Upper lobe of left lung (tissue), 6 donors: ENCODE measurements at regions not wholly inside any gene's neighbourhood (a gene's known extent, or its start where the extent isn't known, plus 50 kb on each side); places are given as distances from the start of the nearest gene placed in this dataset.

Experiments used
- ATAC-seq, 2 donors: fragments of 200-7000 bp; cut with Tn5 transposase; one replicate each; pipeline ENCODE4 v1.9.1; 2022; ENCODE audit warnings: mild to moderate bottlenecking in 2 of 2, moderate library complexity in 2 of 2; ENCODE audit not compliant: low FRiP score in 2 of 2
- DNase-seq, 2 donors: peaks; one replicate each; pipeline ENCODE4 v3.0.0-alpha.2; 2019 to 2020
- H3K27ac ChIP-seq, 4 donors: fragments of 200-600 bp; sonication (generic); one replicate each; pipeline ENCODE4 v1.5.1; 2016 to 2019
- H3K27me3 ChIP-seq, 4 donors: fragments of 200-600 bp; sonication (generic); one replicate each; pipeline ENCODE4 v1.5.1; 2017 to 2019
- H3K36me3 ChIP-seq, 4 donors: fragments of 200-600 bp; sonication (generic); one replicate each; pipeline ENCODE4 v1.5.1; 2016 to 2019
- H3K4me1 ChIP-seq, 4 donors: fragments of 200-600 bp; sonication (generic); one replicate each; pipeline ENCODE4 v1.5.1; 2018 to 2019
- H3K4me3 ChIP-seq, 4 donors: fragments of 200-600 bp; sonication (generic); one replicate each; pipeline ENCODE4 v1.5.1; 2017 to 2019; ENCODE audit warnings: mild to moderate bottlenecking in 2 of 4, moderate library complexity in 1 of 4
- H3K9me3 ChIP-seq, 4 donors: fragments of 200-600 bp; sonication (generic); one replicate each; pipeline ENCODE4 v1.5.1; 2018 to 2019
- EP300 ChIP-seq, 4 donors: sonication (generic); formaldehyde crosslinking; IDR thresholded peaks; one replicate each; pipeline ENCODE4 v1.5.1; 2017; ENCODE audit warnings: antibody characterized with exemption in 4 of 4, control low read depth in 2 of 4
- POLR2A ChIP-seq, 4 donors: fragments of 450-650 bp; IDR thresholded peaks; one replicate each; pipeline ENCODE4 v1.5.1; 2016 to 2017; ENCODE audit warnings: antibody characterized with exemption in 4 of 4, mild to moderate bottlenecking in 2 of 4
- POLR2AphosphoS5 ChIP-seq, 2 donors: sonication (generic); formaldehyde crosslinking; IDR thresholded peaks; one replicate each; pipeline ENCODE4 v1.5.1; 2017; ENCODE audit warnings: antibody characterized with exemption in 2 of 2
- WGBS, 2 donors: methylation state at CpG; one replicate each; pipeline ENCODE4 v1.1.5; 2017 to 2018; 5-methylcytosine and 5-hydroxymethylcytosine counted together
- TF ChIP-seq, protein P1 (sequence below), 6 experiments: fragments of 450-650 bp in 4 of 6; fragments of 200-600 bp in 2 of 6; sonication (generic) in 2 of 6; IDR thresholded peaks; one replicate each; pipeline ENCODE4 v1.5.1; 2016 to 2019; ENCODE audit warnings: antibody characterized with exemption in 6 of 6
- donor health status: DM: no; HTN: no; CAD: no; lungs with moderate emphysema.
- donor health status: DM: no; HTN: yes; CAD: no; lungs with severe emphysema.

DNA sequence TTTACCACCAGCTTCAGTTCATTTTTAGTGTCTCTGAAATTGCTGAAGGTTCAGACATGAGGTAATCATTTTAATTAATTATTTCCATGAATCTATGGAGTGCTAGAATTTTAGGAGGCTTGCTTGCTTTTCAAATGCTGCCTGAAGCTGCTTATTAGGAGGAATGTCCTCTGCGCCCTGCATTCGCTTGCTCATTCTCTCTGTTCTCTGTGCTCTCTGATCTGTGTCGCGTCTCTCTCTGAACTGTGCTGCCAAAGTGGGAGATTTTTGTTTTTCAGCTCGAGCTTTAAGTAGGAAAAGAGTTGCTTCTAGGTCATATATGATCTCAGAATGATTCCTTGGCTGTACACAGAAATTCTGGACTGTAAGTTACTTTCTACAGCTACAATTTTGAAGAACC lies 101.7 kb upstream of the PRR16 start:
- H3K36me3 ChIP-seq: no peaks in the 10 kb centered on the region
- WGBS, 2 donors: 86 to 87% methylated on average over 5 of the region's 5 CpGs
- TF ChIP-seq, protein P1, sequence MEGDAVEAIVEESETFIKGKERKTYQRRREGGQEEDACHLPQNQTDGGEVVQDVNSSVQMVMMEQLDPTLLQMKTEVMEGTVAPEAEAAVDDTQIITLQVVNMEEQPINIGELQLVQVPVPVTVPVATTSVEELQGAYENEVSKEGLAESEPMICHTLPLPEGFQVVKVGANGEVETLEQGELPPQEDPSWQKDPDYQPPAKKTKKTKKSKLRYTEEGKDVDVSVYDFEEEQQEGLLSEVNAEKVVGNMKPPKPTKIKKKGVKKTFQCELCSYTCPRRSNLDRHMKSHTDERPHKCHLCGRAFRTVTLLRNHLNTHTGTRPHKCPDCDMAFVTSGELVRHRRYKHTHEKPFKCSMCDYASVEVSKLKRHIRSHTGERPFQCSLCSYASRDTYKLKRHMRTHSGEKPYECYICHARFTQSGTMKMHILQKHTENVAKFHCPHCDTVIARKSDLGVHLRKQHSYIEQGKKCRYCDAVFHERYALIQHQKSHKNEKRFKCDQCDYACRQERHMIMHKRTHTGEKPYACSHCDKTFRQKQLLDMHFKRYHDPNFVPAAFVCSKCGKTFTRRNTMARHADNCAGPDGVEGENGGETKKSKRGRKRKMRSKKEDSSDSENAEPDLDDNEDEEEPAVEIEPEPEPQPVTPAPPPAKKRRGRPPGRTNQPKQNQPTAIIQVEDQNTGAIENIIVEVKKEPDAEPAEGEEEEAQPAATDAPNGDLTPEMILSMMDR (IDR thresholded peaks at IDR 0.05): no peak
- ATAC-seq (no peak), DNase-seq (no peak)
- no peak overlapping the region for H3K4me3 ChIP-seq
- H3K9me3 ChIP-seq: no peaks in the 10 kb centered on the region
- H3K27ac ChIP-seq: no peak overlapping the region
- no peaks in the 10 kb centered on the region for H3K27me3 ChIP-seq
- no peaks in the 10 kb centered on the region for H3K4me1 ChIP-seq

DNA sequence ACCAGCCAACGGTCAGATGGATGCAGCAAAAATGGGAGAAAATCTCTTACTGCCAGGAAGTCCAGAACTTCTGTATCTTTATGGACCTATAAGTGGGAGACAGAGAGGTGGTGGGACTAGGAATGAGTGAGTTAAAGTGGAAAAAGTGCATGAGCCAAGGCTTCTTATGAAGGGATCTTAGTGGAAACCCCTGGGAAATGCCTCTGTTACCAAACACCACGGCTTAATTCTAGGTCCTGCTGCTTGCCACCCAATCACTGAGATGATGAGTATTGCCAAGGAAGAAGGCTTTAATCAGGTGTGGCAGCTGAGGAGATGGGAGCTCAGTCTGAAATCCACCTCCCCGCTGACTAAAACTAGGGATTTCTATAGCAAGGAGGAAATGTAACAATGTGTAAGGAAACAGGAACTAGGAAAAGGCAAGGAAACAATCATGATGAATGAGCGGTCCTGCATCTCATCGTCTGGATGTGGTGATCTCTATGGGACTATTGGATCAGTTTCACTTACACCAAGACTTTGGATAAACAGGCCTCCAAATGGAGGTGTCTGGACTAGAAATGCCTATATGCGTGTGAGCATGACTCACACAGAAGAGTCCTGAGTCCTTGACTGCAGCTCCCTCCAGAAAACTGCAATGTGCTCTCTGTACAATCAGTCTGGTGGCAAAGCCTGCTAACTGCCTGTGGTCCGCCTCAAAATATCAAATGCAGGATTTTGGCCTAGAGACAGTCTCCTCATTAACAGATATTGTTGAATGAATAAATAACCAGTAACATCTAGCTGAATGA lies 98.2 kb upstream of the PRR16 start:
- H3K4me3 ChIP-seq: no peak overlapping the region
- no peak overlapping the region for H3K27ac ChIP-seq
- TF ChIP-seq, protein P1 (IDR thresholded peaks at IDR 0.05): no peak
- TF ChIP-seq POLR2A (IDR thresholded peaks at IDR 0.05) (no peak), EP300 (IDR thresholded peaks at IDR 0.05) (no peak), POLR2AphosphoS5 (IDR thresholded peaks at IDR 0.05) (no peak)
- no peaks in the 10 kb centered on the region for H3K9me3 ChIP-seq
- H3K27me3 ChIP-seq: no peaks in the 10 kb centered on the region
- DNase-seq (no peak), ATAC-seq (no peak)
- 81 to 86% methylated on average over 7 of the region's 7 CpGs for WGBS, 2 donors
- H3K36me3 ChIP-seq: no peaks in the 10 kb centered on the region
- H3K4me1 ChIP-seq: no peaks in the 10 kb centered on the region

DNA sequence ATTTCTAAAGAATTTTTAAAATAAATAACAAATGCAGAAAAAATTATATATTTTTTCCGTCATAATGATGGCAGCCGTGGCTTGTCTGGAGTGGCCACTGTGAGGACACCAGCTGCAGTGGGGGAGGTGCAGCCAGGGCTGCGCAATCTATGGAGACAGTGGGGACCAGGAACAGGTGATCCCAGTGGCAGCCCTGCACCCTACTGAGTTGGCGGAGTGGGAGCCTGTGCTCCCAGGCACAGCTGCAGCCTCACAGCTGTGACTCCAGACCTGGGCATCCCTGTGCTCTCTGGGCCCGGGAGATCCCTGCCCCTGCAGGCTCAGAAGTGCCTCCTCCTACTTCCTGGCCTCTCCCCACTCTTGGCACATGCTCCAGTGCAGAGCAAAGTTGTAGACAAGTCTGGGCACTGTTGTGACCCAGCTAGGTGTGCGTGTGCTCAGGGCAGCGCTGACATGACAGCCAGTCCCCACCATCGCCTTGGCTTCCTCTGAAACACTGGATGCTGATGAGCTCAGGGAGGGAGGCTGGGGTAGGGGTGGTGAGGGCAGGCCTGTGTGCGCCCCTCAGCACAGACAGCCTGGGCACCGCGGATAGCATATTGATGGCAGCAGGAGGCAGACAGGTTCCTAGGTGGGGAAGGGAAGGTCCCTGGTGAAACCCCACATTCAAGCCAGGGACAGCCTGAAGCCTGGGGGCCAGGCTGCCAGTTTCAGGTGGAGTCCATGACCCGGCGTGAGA lies 96.0 kb upstream of the PRR16 start:
- DNase-seq: no peak
- ATAC-seq: peak in 1 of 2 donors; percentile 35
- no peaks in the 10 kb centered on the region for H3K4me1 ChIP-seq
- H3K9me3 ChIP-seq: no peaks in the 10 kb centered on the region
- no peaks in the 10 kb centered on the region for H3K27me3 ChIP-seq
- no peaks in the 10 kb centered on the region for H3K36me3 ChIP-seq
- 89 to 95% methylated on average over 8 to 13 of the region's 13 CpGs for WGBS, 2 donors
- H3K4me3 ChIP-seq: no peak overlapping the region
- TF ChIP-seq EP300 (IDR thresholded peaks at IDR 0.05) (no peak), POLR2AphosphoS5 (IDR thresholded peaks at IDR 0.05) (no peak), POLR2A (IDR thresholded peaks at IDR 0.05) (no peak)
- TF ChIP-seq, protein P1 (IDR thresholded peaks at IDR 0.05): no peak
- H3K27ac ChIP-seq: no peak overlapping the region

DNA sequence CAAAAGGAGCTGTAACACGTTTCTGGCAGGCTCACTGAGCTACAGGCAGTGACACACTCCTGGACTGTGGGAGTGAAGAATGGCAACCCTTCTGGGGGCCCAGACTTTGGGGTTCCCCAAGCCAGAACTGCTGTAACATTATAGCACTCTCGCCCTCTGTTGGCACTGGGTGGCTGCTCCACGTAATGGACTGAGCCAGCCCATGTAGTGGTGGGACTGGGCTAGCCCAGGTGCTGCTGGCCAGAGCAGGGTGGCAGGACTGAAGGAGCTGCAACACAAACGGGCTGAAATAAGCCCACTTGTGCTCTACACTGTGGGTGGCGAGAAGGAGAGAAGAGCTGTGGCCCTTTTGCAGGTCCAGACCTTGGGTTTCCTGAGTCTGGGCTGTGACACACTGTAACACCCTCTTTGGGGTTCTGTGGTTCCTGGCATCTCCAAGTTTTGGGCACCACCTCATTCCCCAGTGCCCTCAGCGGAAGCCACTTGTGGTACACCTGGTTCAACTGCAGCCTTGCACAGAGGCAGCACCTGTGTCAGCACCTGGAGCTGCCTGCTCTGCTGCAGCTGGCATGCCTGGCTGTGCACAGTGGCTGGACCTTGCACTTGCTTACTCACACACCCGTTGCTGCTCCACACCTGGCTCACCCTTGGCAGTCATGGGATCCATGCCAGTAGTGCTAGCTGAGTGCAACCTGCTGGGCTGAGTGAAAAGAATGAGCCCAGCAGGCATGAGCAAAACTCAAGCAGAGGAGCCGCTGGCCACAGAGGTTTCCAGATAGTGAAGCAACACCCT lies 95.0 kb upstream of the PRR16 start:
- WGBS, 2 donors: 77 to 87% methylated on average over 4 to 8 of the region's 8 CpGs
- no peaks in the 10 kb centered on the region for H3K27me3 ChIP-seq
- TF ChIP-seq EP300 (IDR thresholded peaks at IDR 0.05) (no peak), POLR2AphosphoS5 (IDR thresholded peaks at IDR 0.05) (no peak), POLR2A (IDR thresholded peaks at IDR 0.05) (no peak)
- TF ChIP-seq, protein P1 (IDR thresholded peaks at IDR 0.05): no peak
- H3K4me3 ChIP-seq: no peak overlapping the region
- ATAC-seq: peak; percentile 29 to 44
- no peaks in the 10 kb centered on the region for H3K9me3 ChIP-seq
- H3K4me1 ChIP-seq: no peaks in the 10 kb centered on the region
- H3K27ac ChIP-seq: no peak overlapping the region
- DNase-seq: peak in 1 of 2 donors; percentile 21
- H3K36me3 ChIP-seq: no peaks in the 10 kb centered on the region
